ENCODE measurements at regions not wholly inside any gene's neighbourhood (a gene's known extent, or its start where the extent isn't known, plus 50 kb on each side); places are given as distances from the start of the nearest gene placed in this dataset.

- no peak for DNase-seq (ENCODE audit: low spot score)
Observed at GRCh38 chr4:137630252-137630651, 98.0 kb upstream of the PCDH18 start.

GRCh38 chr4:137627739-137628460 lies 95.6 kb upstream of the PCDH18 start:
- no peak for DNase-seq (ENCODE audit: low spot score)

- no peak for DNase-seq (ENCODE audit: low spot score)
Observed at GRCh38 chr4:137626942-137627738, 94.8 kb upstream of the PCDH18 start.

GRCh38 chr4:137623013-137623412 lies 90.7 kb upstream of the PCDH18 start:
- DNase-seq (ENCODE audit: low spot score), result no peak

- no peak for DNase-seq (ENCODE audit: low spot score)
Observed at GRCh38 chr4:137621056-137621455, 88.8 kb upstream of the PCDH18 start.

GRCh38 chr4:137614491-137614890 lies 82.2 kb upstream of the PCDH18 start:
- DNase-seq (ENCODE audit: low spot score), result no peak

GRCh38 chr4:137611998-137612700 lies 79.9 kb upstream of the PCDH18 start:
- no peak for DNase-seq (ENCODE audit: low spot score)

- no peak for DNase-seq (ENCODE audit: low spot score)
Observed at GRCh38 chr4:137610960-137611359, 78.7 kb upstream of the PCDH18 start.

GRCh38 chr4:137609718-137610430 lies 77.6 kb upstream of the PCDH18 start:
- DNase-seq (ENCODE audit: low spot score), result no peak

- DNase-seq (ENCODE audit: low spot score), result no peak
Observed at GRCh38 chr4:137608085-137608484, 75.8 kb upstream of the PCDH18 start.

- DNase-seq (ENCODE audit: low spot score), result no peak
Observed at GRCh38 chr4:137602436-137602835, 70.1 kb upstream of the PCDH18 start.

GRCh38 chr4:137601934-137602333 lies 69.6 kb upstream of the PCDH18 start:
- DNase-seq (ENCODE audit: low spot score), result no peak

GRCh38 chr4:137599734-137600133 lies 67.4 kb upstream of the PCDH18 start:
- DNase-seq (ENCODE audit: low spot score), result no peak

- DNase-seq (ENCODE audit: low spot score), result no peak
Observed at GRCh38 chr4:137597752-137598430, 65.6 kb upstream of the PCDH18 start.

- no peak for DNase-seq (ENCODE audit: low spot score)
Observed at GRCh38 chr4:137587796-137588195, 55.5 kb upstream of the PCDH18 start.

- DNase-seq (ENCODE audit: low spot score), result no peak
Observed at GRCh38 chr4:137583671-137584070, 51.4 kb upstream of the PCDH18 start.
